HepG2 (cell line): ENCODE measurements at regions not wholly inside any gene's neighbourhood (a gene's known extent, or its start where the extent isn't known, plus 50 kb on each side); places are given as distances from the start of the nearest gene placed in this dataset.
"Not testable (repeated sequence)": the region's sequence is repeated elsewhere in the genome, so short reads cannot be mapped to it uniquely, and the experiment has no call there.

ENCODE experiments used
- ATAC-seq: fragments of 200-7000 bp; cut with Tn5 transposase; 3 replicates; pipeline ENCODE4 v1.9.1; 2020; ENCODE audit warnings: mild to moderate bottlenecking, moderate library complexity
- BruUV-seq: library from RNA; stranded (reverse); fragments of 400-500 nt; replicated peaks from 2 replicates; lab custom pipeline; 2021; lab: Mats Ljungman, UMichigan
- CTCF ChIA-PET: fragments of 300-600 bp; formaldehyde crosslinking; extraction: SDS; loops from one replicate; lab custom pipeline; 2021; ENCODE audit warnings: low total read pairs, inconsistent platforms, low intra/inter-chr PET ratio; lab: Yijun Ruan, JAX
- POLR2A ChIA-PET: fragments of 350-600 bp; sonication (Branson Sonifier 250); formaldehyde crosslinking; loops from one replicate; lab custom pipeline; 2020; ENCODE audit warnings: antibody characterized with exemption, inconsistent platforms; lab: Yijun Ruan, JAX
- DNase-seq: peaks from one replicate; pipeline ENCODE4 v3.0.0-alpha.2; 2015; ENCODE audit warnings: low spot score
- FAIRE-seq: peaks from 3 replicates; lab custom pipeline; 2011; peaks lifted over from hg19 to GRCh38; lab: Jason Lieb, UNC
- H2AFZ ChIP-seq: one replicate; pipeline ENCODE4 v1.6.1; 2011; ENCODE audit warnings: low read length, inconsistent platforms
- H3K27ac ChIP-seq: fragments of 300-600 bp; 3 replicates; pipeline ENCODE4 v1.8.0; 2011; ENCODE audit warnings: mixed run types, mild to moderate bottlenecking, mixed read lengths, low read length, inconsistent platforms; ENCODE audit not compliant: insufficient read depth; ENCODE audit errors: extremely low read length
- H3K27me3 ChIP-seq, 2 experiments: fragments of 200-600 bp in 1 of 2; 2 replicates in 1 of 2; 3 replicates in 1 of 2; pipeline versions ENCODE4 v1.6.0 to v1.8.0; 2011; ENCODE audit warnings: low read length in 2 of 2, mild to moderate bottlenecking in 2 of 2, moderate library complexity in 2 of 2, inconsistent platforms in 1 of 2; ENCODE audit not compliant: insufficient read depth in 2 of 2, control insufficient read depth in 1 of 2
- H3K36me3 ChIP-seq, 2 experiments: fragments of 200-600 bp in 1 of 2; replicated peaks in 1 of 2; 2 replicates in 1 of 2; 3 replicates in 1 of 2; pipeline versions ENCODE4 v1.5.1 to v1.8.0; 2011; ENCODE audit warnings: low read length in 2 of 2, inconsistent platforms in 1 of 2; ENCODE audit not compliant: insufficient read depth in 2 of 2, control insufficient read depth in 1 of 2
- H3K4me1 ChIP-seq: 2 replicates; pipeline ENCODE4 v1.5.1; 2012; ENCODE audit warnings: low read length, inconsistent platforms; ENCODE audit not compliant: insufficient read depth
- H3K4me2 ChIP-seq: 2 replicates; pipeline ENCODE4 v1.6.0; 2011; ENCODE audit warnings: low read depth, low read length, inconsistent platforms
- H3K4me3 ChIP-seq, 3 experiments: fragments of 200-600 bp in 1 of 3; sonication (generic), shearing (Covaris generic) in 1 of 3; replicated peaks in 1 of 3; 2 replicates each; pipeline ENCODE4 v1.5.1; 2011 to 2016; ENCODE audit warnings: low read length in 3 of 3, inconsistent platforms in 2 of 3, low read depth in 2 of 3, mild to moderate bottlenecking in 2 of 3, control low read depth in 1 of 3, mixed read lengths in 1 of 3; ENCODE audit not compliant: insufficient read depth in 1 of 3
- H3K79me2 ChIP-seq: one replicate; pipeline ENCODE4 v1.6.1; 2011; ENCODE audit warnings: low read length, inconsistent platforms; ENCODE audit not compliant: insufficient read depth
- H3K9ac ChIP-seq: 2 replicates; pipeline ENCODE4 v1.6.0; 2011; ENCODE audit warnings: mild to moderate bottlenecking, low read depth, low read length, inconsistent platforms; ENCODE audit not compliant: insufficient read depth
- H3K9me3 ChIP-seq: 2 replicates; pipeline ENCODE4 v1.5.1; 2012; ENCODE audit warnings: mild to moderate bottlenecking, low read length
- H4K20me1 ChIP-seq: 2 replicates; pipeline ENCODE4 v1.6.0; 2011; ENCODE audit warnings: inconsistent platforms, mild to moderate bottlenecking, low read length, moderate library complexity; ENCODE audit not compliant: insufficient read depth
- GABPB1 ChIP-seq: IDR thresholded peaks from 2 replicates; pipeline ENCODE4 v1.6.1; 2016; ENCODE audit warnings: mild to moderate bottlenecking, missing genetic modification reagents, moderate library complexity, missing compliant biosample characterization
- ZNF383 ChIP-seq: sonication (generic); formaldehyde crosslinking; IDR thresholded peaks from 2 replicates; pipeline ENCODE4 v1.4.0; 2020; ENCODE audit warnings: missing genetic modification reagents, mild to moderate bottlenecking, borderline replicate concordance
- ZNF572 ChIP-seq: sonication (generic); formaldehyde crosslinking; IDR thresholded peaks from 2 replicates; pipeline ENCODE4 v1.5.1; 2020; ENCODE audit warnings: mild to moderate bottlenecking, missing genetic modification reagents
- WGBS: methylation state at CpG from one replicate; pipeline ENCODE4 v1.1.6; 2017; ENCODE audit warnings: low lambda C conversion rate; 5-methylcytosine and 5-hydroxymethylcytosine counted together
- in situ Hi-C: cut with HindIII; loops from 2 replicates; pipeline ENCODE4 v1.10.0; 2017; ENCODE audit warnings: low pct_unique_long_range_greater_than_20kb; ENCODE audit not compliant: extremely low pct_ligation_motif_present
- intact Hi-C: fragments of 100-400 bp; cut with micrococcal nuclease; formaldehyde crosslinking; loops from one replicate; pipeline ENCODE4 v1.10.0; 2022; ENCODE audit not compliant: unreplicated experiment

GRCh38 chr7:131826960-131827359, 270.5 kb upstream of the PODXL start:
- WGBS, result 21% methylated on average over 7 of the region's 8 CpGs
- no TSS peak for BruUV-seq
- DNase-seq, result no peak
- H3K4me1 ChIP-seq, result no peaks in the 10 kb centered on the region
- H3K27ac ChIP-seq, result no peak overlapping the region
- H3K79me2 ChIP-seq, result no peaks in the 10 kb centered on the region
- ChIA-PET POLR2A (no interaction called here), CTCF (no interaction called here)
- peaks cover 2 to 16% of the 10 kb centered on the region in 2 experiments; a peak in 2 of 5 replicates for H3K27me3 ChIP-seq
- no peaks in the 10 kb centered on the region for H3K36me3 ChIP-seq
- no peaks in the 10 kb centered on the region for H4K20me1 ChIP-seq
- H2AFZ ChIP-seq, result no peak overlapping the region
- intact Hi-C loops, result no loop called here
- FAIRE-seq, result no peak
- TF ChIP-seq ZNF572 (CRISPR knock-in tag) (no peak), GABPB1 (CRISPR knock-in tag) (no peak), ZNF383 (CRISPR knock-in tag) (no peak)
- H3K4me3 ChIP-seq, result no peak overlapping the region
- no peaks in the 10 kb centered on the region for H3K9me3 ChIP-seq
- H3K9ac ChIP-seq, result no peak overlapping the region
- in situ Hi-C loops, result no loop called here
- ATAC-seq, result no peak
- H3K4me2 ChIP-seq, result no peak overlapping the region

GRCh38 chr7:131823961-131824440, 267.6 kb upstream of the PODXL start:
- H3K79me2 ChIP-seq, BruUV-seq, ATAC-seq, H3K4me2 ChIP-seq, H3K9me3 ChIP-seq, H3K27ac ChIP-seq, H3K4me3 ChIP-seq, in situ Hi-C loops, H3K9ac ChIP-seq, CTCF ChIA-PET, H4K20me1 ChIP-seq, DNase-seq, H3K4me1 ChIP-seq, FAIRE-seq, H2AFZ ChIP-seq, intact Hi-C loops, POLR2A ChIA-PET, H3K36me3 ChIP-seq: not testable (repeated sequence)
- peaks cover 0 to 10% of the 10 kb centered on the region in 2 experiments; a peak in 1 of 5 replicates for H3K27me3 ChIP-seq
- WGBS, result 22% methylated on average over 8 of the region's 8 CpGs
